GM10266 (cell line): ENCODE measurements at regions not wholly inside any gene's neighbourhood (a gene's known extent, or its start where the extent isn't known, plus 50 kb on each side); places are given as distances from the start of the nearest gene placed in this dataset.

Source experiments
- DNase-seq: peaks from one replicate; pipeline ENCODE4 v3.0.0; 2012; ENCODE audit errors: extremely low spot score
- TF ChIP-seq, protein P1 (sequence below): IDR thresholded peaks from 2 replicates; pipeline ENCODE4 v1.5.1; 2012; ENCODE audit warnings: mild to moderate bottlenecking, low read depth; ENCODE audit not compliant: control insufficient read depth, insufficient read depth; ENCODE audit errors: missing control alignments

DNA sequence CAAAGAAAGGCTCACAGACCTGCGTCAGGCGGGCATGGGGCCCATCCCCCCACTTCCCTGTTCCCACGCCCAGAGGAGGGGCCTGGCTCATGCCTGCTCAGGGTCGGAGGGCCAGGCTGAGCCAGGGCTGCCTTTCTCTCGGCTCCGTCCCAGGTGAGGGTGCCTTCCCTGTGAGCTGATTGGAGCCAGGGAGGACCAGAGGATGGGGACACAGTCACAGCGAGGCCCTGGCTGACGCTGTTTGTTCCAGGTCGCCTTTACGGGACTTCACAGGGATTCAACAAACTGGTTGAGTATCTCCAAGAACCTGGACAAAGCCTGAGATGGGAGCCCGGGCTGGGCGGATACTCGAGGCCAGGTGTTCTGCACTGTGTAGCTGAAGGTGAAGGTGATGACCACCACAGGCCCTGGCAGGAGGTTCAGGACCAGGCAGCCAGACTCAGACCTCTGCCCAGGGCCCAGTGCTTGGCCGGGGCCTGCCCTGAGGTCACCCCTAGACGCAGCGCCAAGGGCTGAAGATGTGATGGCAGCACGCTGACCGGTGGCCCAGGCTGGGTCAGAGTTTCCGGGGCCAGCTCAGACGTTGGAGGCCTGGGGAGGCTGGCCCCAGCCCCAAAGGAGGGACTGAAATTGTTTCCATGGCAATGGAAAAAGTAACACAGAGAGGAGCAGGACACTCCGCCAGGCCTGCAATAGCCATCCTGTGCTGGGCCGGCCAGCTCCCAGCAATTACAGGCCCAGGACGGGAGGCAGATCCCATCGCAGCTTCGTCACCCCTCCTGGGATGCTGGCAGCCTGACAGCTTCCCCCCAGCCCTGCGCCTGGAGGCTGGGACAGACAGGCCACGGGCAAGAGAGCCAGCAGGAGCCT, 65.3 kb upstream of the ADAMTS2 start:
- TF ChIP-seq, protein P1, sequence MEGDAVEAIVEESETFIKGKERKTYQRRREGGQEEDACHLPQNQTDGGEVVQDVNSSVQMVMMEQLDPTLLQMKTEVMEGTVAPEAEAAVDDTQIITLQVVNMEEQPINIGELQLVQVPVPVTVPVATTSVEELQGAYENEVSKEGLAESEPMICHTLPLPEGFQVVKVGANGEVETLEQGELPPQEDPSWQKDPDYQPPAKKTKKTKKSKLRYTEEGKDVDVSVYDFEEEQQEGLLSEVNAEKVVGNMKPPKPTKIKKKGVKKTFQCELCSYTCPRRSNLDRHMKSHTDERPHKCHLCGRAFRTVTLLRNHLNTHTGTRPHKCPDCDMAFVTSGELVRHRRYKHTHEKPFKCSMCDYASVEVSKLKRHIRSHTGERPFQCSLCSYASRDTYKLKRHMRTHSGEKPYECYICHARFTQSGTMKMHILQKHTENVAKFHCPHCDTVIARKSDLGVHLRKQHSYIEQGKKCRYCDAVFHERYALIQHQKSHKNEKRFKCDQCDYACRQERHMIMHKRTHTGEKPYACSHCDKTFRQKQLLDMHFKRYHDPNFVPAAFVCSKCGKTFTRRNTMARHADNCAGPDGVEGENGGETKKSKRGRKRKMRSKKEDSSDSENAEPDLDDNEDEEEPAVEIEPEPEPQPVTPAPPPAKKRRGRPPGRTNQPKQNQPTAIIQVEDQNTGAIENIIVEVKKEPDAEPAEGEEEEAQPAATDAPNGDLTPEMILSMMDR, result no peak
- DNase-seq, result no peak

DNA sequence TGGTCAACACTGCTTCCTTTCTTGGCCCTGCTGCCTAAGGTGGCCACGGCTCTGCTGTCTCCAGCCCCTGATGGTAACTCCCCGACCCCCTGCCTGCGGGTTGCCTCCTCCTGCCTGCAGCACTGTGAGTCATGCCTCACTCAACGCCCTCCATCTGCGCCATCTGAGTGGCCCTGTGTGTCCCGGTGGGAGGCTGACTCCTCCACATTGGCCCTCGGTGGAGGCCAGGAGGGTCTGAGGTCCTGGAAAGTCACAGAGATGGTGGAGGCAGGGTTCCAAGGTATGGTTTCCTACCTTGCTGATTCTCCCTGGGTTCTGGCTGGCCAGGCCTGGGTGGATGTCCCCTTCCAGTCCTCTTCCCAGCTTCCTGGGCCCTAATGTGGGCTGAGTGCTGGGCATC, 64.5 kb upstream of the ADAMTS2 start:
- no peak for DNase-seq
- TF ChIP-seq, protein P1, result no peak

DNA sequence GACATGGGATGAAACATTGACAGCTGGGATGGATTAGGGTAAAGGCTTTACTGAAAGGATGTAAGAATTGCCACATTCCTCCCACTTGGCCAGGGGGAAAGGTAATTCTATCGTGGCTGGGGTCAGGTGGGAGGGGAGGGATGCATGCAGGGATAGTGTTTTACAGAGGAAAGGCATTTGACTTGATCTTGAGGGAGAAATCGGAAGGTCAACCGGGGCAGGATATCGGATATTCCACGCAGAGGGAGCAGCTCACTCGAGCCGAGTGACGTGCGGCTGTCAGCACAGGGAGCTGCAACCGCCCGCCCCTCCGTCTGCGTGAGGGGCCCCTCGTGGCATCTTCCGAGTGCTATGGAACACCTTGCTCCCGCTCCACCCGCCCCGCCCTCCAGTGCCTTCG, 63.4 kb upstream of the ADAMTS2 start:
- TF ChIP-seq, protein P1, result no peak
- DNase-seq, result no peak

DNA sequence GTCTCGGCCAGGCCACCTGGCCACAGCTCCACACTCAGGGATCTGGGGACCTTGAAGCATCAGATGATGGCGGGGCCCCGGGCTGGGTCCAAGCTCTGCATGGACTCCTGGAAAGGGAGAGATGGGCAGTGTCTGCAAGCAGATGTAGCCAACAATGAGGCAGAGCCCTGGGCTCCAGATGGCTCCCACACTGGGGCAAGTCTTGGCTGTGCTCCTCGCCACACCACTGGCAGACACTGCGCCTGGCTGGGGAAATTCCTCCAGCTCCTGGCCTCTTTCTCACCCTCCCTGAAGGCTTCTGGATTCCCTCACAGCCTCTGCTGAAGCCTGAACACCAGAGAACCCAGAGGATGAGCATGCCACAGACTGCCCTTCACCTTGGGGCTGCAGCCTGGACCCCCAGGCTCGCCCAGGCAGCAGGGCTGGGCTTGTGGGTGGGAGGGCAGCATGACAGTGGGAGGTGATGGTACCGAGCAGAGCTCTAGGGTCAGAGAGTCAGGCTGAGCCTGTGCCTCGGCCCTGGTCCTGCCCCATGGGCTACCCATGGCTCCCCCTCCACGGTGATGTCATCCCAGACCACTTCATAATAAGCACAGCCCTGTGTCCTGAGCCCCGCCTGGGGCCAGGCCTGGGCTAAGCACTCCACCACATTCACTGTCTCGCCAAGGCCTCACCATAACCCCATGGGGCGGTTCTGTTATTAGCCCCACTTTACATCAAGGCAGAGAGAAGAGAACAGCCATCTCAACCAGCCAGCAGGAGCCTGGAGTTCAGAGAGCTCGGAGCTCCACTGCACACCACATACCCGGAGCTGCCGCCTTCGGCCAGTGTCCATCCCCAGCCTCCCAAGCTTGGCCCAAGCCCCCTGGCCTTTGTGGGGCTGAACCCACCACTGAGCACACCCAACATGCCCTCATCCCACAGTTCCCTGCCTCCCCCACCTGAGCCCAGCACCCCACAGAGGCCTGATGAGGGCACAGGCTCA, 62.2 kb upstream of the ADAMTS2 start:
- no peak for DNase-seq

DNA sequence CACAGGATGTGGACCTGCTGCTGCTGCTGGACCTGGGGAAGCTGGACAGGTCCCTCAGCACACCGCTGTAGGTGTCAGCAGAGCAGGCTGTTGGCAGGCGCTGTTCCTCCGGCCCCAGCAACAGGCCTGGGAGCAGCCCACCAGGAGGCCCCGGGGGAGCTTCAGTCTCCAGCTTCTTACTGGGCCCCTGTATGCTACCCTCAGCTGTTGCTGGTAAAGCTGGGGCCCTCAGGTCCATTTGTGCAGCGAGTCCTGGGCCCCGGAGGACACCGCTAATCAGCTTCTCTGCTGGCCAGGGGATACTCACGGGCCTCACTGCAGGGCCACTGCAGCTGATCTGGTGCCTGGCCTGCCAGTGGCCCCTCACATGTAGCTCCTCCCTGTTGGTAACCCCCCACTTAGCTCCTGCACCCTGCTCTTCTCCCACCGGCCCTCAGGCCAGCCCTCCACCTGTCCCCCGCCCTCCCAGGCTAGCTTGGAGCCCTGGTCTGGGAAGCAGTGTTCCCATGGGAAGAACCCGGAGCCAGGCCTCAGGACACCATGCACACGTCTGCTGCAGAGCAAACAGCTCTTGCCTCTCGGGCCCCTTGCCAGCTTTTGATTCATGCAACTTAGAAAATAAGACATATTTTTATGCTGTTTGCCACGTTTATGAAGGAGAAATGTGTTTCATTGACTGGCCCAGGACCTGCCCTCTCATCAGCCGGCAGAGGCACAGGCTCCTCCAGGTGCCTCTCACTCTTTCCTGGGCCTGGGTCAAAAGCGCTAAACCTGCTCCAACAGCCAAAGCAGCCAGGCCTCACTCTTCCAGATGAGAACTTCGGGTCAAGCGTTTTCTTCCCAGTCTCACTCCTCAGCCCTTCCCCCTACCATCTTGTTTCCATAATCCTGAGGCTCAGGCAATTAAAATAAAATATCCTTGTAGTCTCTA, 61.0 kb upstream of the ADAMTS2 start:
- TF ChIP-seq, protein P1, result no peak
- no peak for DNase-seq

More for the DNA sequence above, 62.2 kb upstream of the ADAMTS2 start:
- TF ChIP-seq, protein P1, result no peak

DNA sequence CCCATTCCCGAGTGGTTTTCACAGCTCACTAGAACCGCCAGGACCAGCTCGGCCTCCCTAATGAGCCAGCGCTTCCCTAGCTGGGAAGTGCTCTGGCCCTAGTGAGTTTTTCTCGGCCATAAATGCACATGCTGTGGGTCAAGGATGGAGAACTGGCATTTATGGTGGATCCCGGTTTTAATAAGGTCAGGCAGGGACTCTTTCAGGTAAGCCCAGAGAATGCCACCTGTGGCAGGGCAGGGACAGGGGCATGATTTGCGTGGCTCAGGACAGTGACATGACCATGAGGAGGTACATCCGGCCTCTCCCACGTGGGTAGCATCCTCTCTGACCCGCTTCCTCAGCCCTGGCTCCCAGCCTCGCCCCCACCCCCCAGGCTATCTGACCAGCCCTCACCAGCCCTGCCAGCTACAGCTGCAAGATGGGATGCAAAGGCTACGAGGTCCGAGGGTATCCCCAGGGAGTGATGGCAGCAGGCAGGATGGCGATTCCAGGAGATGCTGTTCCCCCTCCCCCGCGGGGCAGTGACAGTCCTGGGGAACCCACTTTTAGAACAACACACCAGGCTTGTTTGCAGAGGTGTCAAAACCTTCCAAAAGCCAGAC, 60.3 kb upstream of the ADAMTS2 start:
- TF ChIP-seq, protein P1, result no peak
- DNase-seq, result no peak
